Thyroid gland (tissue), 4 donors: ENCODE measurements at regions not wholly inside any gene's neighbourhood (a gene's known extent, or its start where the extent isn't known, plus 50 kb on each side); places are given as distances from the start of the nearest gene placed in this dataset.

Experiments
- CTCF ChIP-seq, 6 experiments: fragments of 200-600 bp in 3 of 6; fragments of 450-650 bp in 3 of 6; sonication (generic) in 3 of 6; IDR thresholded peaks; one replicate each; pipeline ENCODE4 v1.5.1; 2016 to 2019; ENCODE audit warnings: antibody characterized with exemption in 6 of 6, mild to moderate bottlenecking in 2 of 6, inconsistent platforms in 1 of 6, moderate library complexity in 1 of 6
- POLR2A ChIP-seq, 2 donors: fragments of 450-650 bp; IDR thresholded peaks; one replicate each; pipeline ENCODE4 v1.6.1; 2017; ENCODE audit warnings: antibody characterized with exemption in 2 of 2, mild to moderate bottlenecking in 2 of 2, moderate library complexity in 1 of 2

DNA sequence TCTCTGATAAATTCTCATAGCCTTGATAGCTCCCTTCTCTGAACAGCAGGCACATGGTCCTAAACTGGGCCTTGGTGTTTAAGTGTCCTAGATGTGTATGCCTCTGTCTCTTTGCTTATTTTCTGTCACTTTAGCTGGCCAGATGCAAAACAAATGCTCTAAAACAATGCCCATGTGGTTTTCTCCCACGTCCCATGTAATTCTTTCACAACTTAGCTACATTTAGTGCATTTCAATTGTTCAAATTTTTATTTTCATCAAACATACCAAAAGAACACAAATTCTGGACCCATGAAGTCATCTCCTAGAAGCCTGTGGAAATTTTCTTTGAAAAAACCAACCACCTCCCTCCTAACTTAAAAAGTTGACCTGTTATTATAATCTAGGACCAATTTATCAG is 491.3 kb upstream of the AGTR1 start:
- TF ChIP-seq CTCF (IDR thresholded peaks at IDR 0.05) (no peak), POLR2A (IDR thresholded peaks at IDR 0.05) (no peak)
